ENCODE measurements at regions not wholly inside any gene's neighbourhood (a gene's known extent, or its start where the extent isn't known, plus 50 kb on each side); places are given as distances from the start of the nearest gene placed in this dataset.
A peak's percentile ranks its signal among the peaks of the same experiment; 100 is the strongest.

GRCh38 chr18:73852789-73853549 is 294.7 kb downstream of the FBXO15 start:
- no peak for DNase-seq (ENCODE audit: low read depth)

- DNase-seq (ENCODE audit: low read depth): no peak
These were observed 296.9 kb downstream of the FBXO15 start for GRCh38 chr18:73850782-73851181.

- DNase-seq (ENCODE audit: low read depth): peak; percentile 38
These were observed 299.0 kb downstream of the FBXO15 start for GRCh38 chr18:73848656-73849055.

GRCh38 chr18:73843455-73843854 is 304.2 kb downstream of the FBXO15 start:
- no peak for DNase-seq (ENCODE audit: low read depth)

- no peak for DNase-seq (ENCODE audit: low read depth)
These were observed 304.7 kb downstream of the FBXO15 start for GRCh38 chr18:73842795-73843394.

- no peak for DNase-seq (ENCODE audit: low read depth)
These were observed 306.0 kb downstream of the FBXO15 start for GRCh38 chr18:73841661-73842060.

- DNase-seq (ENCODE audit: low read depth): no peak
These were observed 307.2 kb downstream of the FBXO15 start for GRCh38 chr18:73840319-73840945.

- DNase-seq (ENCODE audit: low read depth): no peak
These were observed 308.2 kb downstream of the FBXO15 start for GRCh38 chr18:73839441-73839840.

- DNase-seq (ENCODE audit: low read depth): no peak
These were observed 309.5 kb downstream of the FBXO15 start for GRCh38 chr18:73838107-73838506.

- no peak for DNase-seq (ENCODE audit: low read depth)
These were observed 311.8 kb downstream of the FBXO15 start for GRCh38 chr18:73835656-73836364.

GRCh38 chr18:73835039-73835438 is 312.6 kb downstream of the FBXO15 start:
- no peak for DNase-seq (ENCODE audit: low read depth)

GRCh38 chr18:73831688-73832087 is 315.9 kb downstream of the FBXO15 start:
- no peak for DNase-seq (ENCODE audit: low read depth)

GRCh38 chr18:73829146-73829545 is 318.5 kb downstream of the FBXO15 start:
- DNase-seq (ENCODE audit: low read depth): no peak

GRCh38 chr18:73827801-73828200 is 319.8 kb downstream of the FBXO15 start:
- DNase-seq (ENCODE audit: low read depth): no peak

- DNase-seq (ENCODE audit: low read depth): no peak
These were observed 321.5 kb downstream of the FBXO15 start for GRCh38 chr18:73826098-73826497.

GRCh38 chr18:73824671-73825070 is 323.0 kb downstream of the FBXO15 start:
- no peak for DNase-seq (ENCODE audit: low read depth)

- DNase-seq (ENCODE audit: low read depth): no peak
These were observed 335.2 kb downstream of the FBXO15 start for GRCh38 chr18:73812423-73812822.

GRCh38 chr18:73807551-73808192 is 340.0 kb downstream of the FBXO15 start:
- DNase-seq (ENCODE audit: low read depth): no peak

GRCh38 chr18:73805991-73806390 is 341.6 kb downstream of the FBXO15 start:
- no peak for DNase-seq (ENCODE audit: low read depth)

GRCh38 chr18:73797419-73797818 is 350.2 kb downstream of the FBXO15 start:
- no peak for DNase-seq (ENCODE audit: low read depth)

- DNase-seq (ENCODE audit: low read depth): peak; percentile 4
These were observed 354.2 kb downstream of the FBXO15 start for GRCh38 chr18:73793386-73793785.

- peak; percentile 3 for DNase-seq (ENCODE audit: low read depth)
These were observed 356.6 kb downstream of the FBXO15 start for GRCh38 chr18:73791081-73791480.

Data from stromal cell of bone marrow (primary cell).